ENCODE measurements at regions not wholly inside any gene's neighbourhood (a gene's known extent, or its start where the extent isn't known, plus 50 kb on each side); places are given as distances from the start of the nearest gene placed in this dataset.

DNA sequence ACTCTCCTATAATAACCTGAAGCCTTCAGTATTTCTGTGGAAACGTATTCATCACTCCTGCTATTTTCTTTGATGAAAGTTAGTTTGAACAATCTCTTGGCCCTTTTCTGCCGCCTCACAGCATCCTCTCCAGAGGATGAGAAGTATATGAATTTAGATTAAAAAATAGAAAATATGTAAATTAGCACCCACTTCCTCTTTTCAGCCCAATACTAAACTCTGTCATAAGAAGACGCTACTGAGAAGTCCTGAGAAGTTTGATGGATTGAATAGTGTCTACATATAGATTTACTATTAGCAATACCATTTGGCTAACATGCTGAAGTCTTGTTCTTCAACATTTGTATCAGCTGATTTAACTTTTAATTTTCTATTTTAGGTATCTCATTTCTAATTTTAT lies 526.4 kb upstream of the SPHKAP start:
- Histone ChIP-seq H3K27me3 (ENCODE audit: control insufficient read depth in 2 of 2, insufficient read depth in 2 of 2, low read length in 2 of 2) (no peaks in the 10 kb centered on the region), H3K79me2 (ENCODE audit: control insufficient read depth, insufficient read depth, low read length) (no peaks in the 10 kb centered on the region), H3K4me1 (ENCODE audit: control insufficient read depth, extremely low read depth, insufficient read depth, low read length) (no peaks in the 10 kb centered on the region), H3K36me3 (ENCODE audit: control insufficient read depth in 2 of 2, extremely low read depth in 1 of 2, insufficient read depth in 2 of 2, low read length in 2 of 2) (no peaks in the 10 kb centered on the region), H3K4me2 (ENCODE audit: insufficient read depth, low read length) (no peak overlapping the region), H3K9me3 (replicated peaks; ENCODE audit: control insufficient read depth, insufficient read depth, low read length) (peaks cover 3% of the 10 kb centered on the region), H3K27ac (ENCODE audit: insufficient read depth, low read depth, low read length) (no peak overlapping the region), H3K9ac (replicated peaks; ENCODE audit: extremely low read depth, insufficient read depth, low read length) (no peak overlapping the region), H3K4me3 (replicated peaks in 1 of 3; ENCODE audit: insufficient read depth in 1 of 3, low read depth in 1 of 3, low read length in 3 of 3) (no peak overlapping the region), H4K20me1 (replicated peaks; ENCODE audit: control insufficient read depth, extremely low read depth, insufficient read depth, low read length) (no peaks in the 10 kb centered on the region), H3K9me1 (replicated peaks; ENCODE audit: control insufficient read depth, extremely low read depth, insufficient read depth, low read length) (no peaks in the 10 kb centered on the region), H2AFZ (ENCODE audit: low read depth, low read length) (no peak overlapping the region)
- POLR2A ChIA-PET, result no interaction called here
- DNase-seq (ENCODE audit: low read depth, low spot score), result no peak
- intact Hi-C loops (cut with micrococcal nuclease), result no loop called here
- dilution Hi-C loops (cut with MboI; ENCODE audit: extremely low pct_ligation_motif_present, low sequenced_read_pairs), result no loop called here
- CTCF ChIA-PET, result no interaction called here
- no peak for FAIRE-seq
- BruUV-seq (replicated peaks), result no TSS peak
- no peak for TF ChIP-seq JUN (IDR thresholded peaks at IDR 0.05; ENCODE audit: borderline replicate concordance, insufficient read depth, insufficient read length, low read depth)
- TF ChIP-seq, protein P1, sequence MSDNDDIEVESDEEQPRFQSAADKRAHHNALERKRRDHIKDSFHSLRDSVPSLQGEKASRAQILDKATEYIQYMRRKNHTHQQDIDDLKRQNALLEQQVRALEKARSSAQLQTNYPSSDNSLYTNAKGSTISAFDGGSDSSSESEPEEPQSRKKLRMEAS (IDR thresholded peaks at IDR 0.05; ENCODE audit: insufficient read depth, insufficient read length), result no peak
- TF ChIP-seq GATA2 (IDR thresholded peaks at IDR 0.05; ENCODE audit: insufficient read depth, insufficient read length, low read depth, low read length), result no peak
- no peak for TF ChIP-seq FOS (IDR thresholded peaks at IDR 0.05; ENCODE audit: borderline replicate concordance, insufficient read depth, low read length)
- TF ChIP-seq MYC (IDR thresholded peaks at IDR 0.05; ENCODE audit: low read depth, low read length), result no peak
- TF ChIP-seq POLR2A (IDR thresholded peaks at IDR 0.05; ENCODE audit: low read depth, low read length), result no peak
- no peak for TF ChIP-seq EZH2 (IDR thresholded peaks at IDR 0.05; ENCODE audit: borderline replicate concordance, low read depth, low read length, severe bottlenecking)
- no peak for TF ChIP-seq POLR2AphosphoS5 (IDR thresholded peaks at IDR 0.05; ENCODE audit: insufficient read depth, low read depth, low read length)
- TF ChIP-seq, protein P2, sequence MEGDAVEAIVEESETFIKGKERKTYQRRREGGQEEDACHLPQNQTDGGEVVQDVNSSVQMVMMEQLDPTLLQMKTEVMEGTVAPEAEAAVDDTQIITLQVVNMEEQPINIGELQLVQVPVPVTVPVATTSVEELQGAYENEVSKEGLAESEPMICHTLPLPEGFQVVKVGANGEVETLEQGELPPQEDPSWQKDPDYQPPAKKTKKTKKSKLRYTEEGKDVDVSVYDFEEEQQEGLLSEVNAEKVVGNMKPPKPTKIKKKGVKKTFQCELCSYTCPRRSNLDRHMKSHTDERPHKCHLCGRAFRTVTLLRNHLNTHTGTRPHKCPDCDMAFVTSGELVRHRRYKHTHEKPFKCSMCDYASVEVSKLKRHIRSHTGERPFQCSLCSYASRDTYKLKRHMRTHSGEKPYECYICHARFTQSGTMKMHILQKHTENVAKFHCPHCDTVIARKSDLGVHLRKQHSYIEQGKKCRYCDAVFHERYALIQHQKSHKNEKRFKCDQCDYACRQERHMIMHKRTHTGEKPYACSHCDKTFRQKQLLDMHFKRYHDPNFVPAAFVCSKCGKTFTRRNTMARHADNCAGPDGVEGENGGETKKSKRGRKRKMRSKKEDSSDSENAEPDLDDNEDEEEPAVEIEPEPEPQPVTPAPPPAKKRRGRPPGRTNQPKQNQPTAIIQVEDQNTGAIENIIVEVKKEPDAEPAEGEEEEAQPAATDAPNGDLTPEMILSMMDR (IDR thresholded peaks at IDR 0.05; ENCODE audit: extremely low read depth in 1 of 2, insufficient read depth in 1 of 2, low read depth in 1 of 2, low read length in 2 of 2), result no peak

Measured in endothelial cell of umbilical vein (primary cell).